Heart right ventricle (tissue), 16 donors: ENCODE measurements at regions not wholly inside any gene's neighbourhood (a gene's known extent, or its start where the extent isn't known, plus 50 kb on each side); places are given as distances from the start of the nearest gene placed in this dataset.

ENCODE experiments used
- ATAC-seq, 8 donors: fragments of 200-7000 bp; cut with Tn5 transposase; one replicate each; pipeline ENCODE4 v1.9.1; 2020; ENCODE audit warnings: mild to moderate bottlenecking in 8 of 8, moderate library complexity in 8 of 8, moderate number of reproducible peaks in 1 of 8
- DNase-seq, 2 donors: peaks; one replicate each; pipeline ENCODE4 v3.0.0-alpha.2; 2020
- H3K27ac ChIP-seq, 10 donors: fragments of 200-600 bp; sonication (generic) in 2 of 10; one replicate each; pipeline versions ENCODE4 v1.5.0 to v1.8.0; 2020 to 2022; ENCODE audit warnings: mild to moderate bottlenecking in 3 of 10
- H3K27me3 ChIP-seq, 7 donors: fragments of 200-600 bp; one replicate each; pipeline ENCODE4 v1.8.0; 2021 to 2022; ENCODE audit warnings: mild to moderate bottlenecking in 2 of 7
- H3K36me3 ChIP-seq, 9 donors: fragments of 200-600 bp; sonication (generic) in 1 of 9; one replicate each; pipeline versions ENCODE4 v1.5.0 to v1.8.0; 2020 to 2022; ENCODE audit warnings: mild to moderate bottlenecking in 2 of 9
- H3K4me1 ChIP-seq, 9 donors: fragments of 200-600 bp; sonication (generic) in 1 of 9; one replicate each; pipeline versions ENCODE4 v1.5.0 to v1.8.0; 2020 to 2022; ENCODE audit warnings: mild to moderate bottlenecking in 4 of 9
- H3K4me3 ChIP-seq, 10 donors: fragments of 200-600 bp; sonication (generic) in 2 of 10; one replicate each; pipeline versions ENCODE4 v1.5.0 to v1.8.0; 2020 to 2022; ENCODE audit warnings: mild to moderate bottlenecking in 7 of 10, moderate library complexity in 2 of 10
- H3K9me3 ChIP-seq, 11 donors: fragments of 200-600 bp in 10 of 11; sonication (generic) in 2 of 11; one replicate each; pipeline versions ENCODE4 v1.5.0 to v1.8.0; 2013 to 2022; ENCODE audit warnings: mild to moderate bottlenecking in 2 of 11, control low read depth in 1 of 11, moderate library complexity in 1 of 11
- CTCF ChIP-seq, 9 donors: fragments of 200-600 bp; sonication (generic) in 2 of 9; IDR thresholded peaks; one replicate each; pipeline versions ENCODE4 v1.5.0 to v1.8.0; 2021 to 2022; ENCODE audit warnings: antibody characterized with exemption in 9 of 9, mild to moderate bottlenecking in 5 of 9, moderate library complexity in 1 of 9
- WGBS, 2 donors: extraction: QIAGEN DNeasy Blood & Tissue Kit; methylation state at CpG; one replicate each; pipeline ENCODE4 v1.1.7; 2013; ENCODE audit warnings: inconsistent platforms in 1 of 2; 5-methylcytosine and 5-hydroxymethylcytosine counted together
- intact Hi-C, 10 donors: fragments of 100-400 bp; cut with DNase I; formaldehyde crosslinking; loops; one replicate each; pipeline versions ENCODE4 v1.11.1 to v1.14.2; 2022
- donor health status: Arrhythmogenic right ventricular cardiomyopathy.
- donor health status: ischemic (EF 13 %, LVEDD 7.1; RV severe dilation, severe dysfunction).
- donor health status: healthy with polysubstance abuse.
- donor health status: DM: no; HTN: yes; CAD: no.
- donor health status: DM: no; HTN: no; CAD: no.
- donor health status: ischemic (EF 25% LVEDD 6.9; RV normal size, moderate dysfunction).
- donor health status: ischemic (EF 25% LVEDD 5.7; RV mildly dilated, moderate dysfunction).
- donor health status: healthy.
- donor health status: DM: yes; HTN: yes; CAD: no.
- donor health status: Ischemic cardiomyopathy.
- donor health status: ischemic (EF 35%, LVEDD 5.7; RV mildly dilated, moderate dysfunction).
- donor health status: nonischemic (EF 11% LVEDD 7.7; RV severe dilation, severe dysfunction).
- donor health status: DM: yes; HTN: yes; CAD: no.
- donor health status: PGD.
- donor health status: ischemic (EF 29% LVEDD 5.4; RV normal size, mild dysfunction).
- donor health status: nonischemic (EF 23%, LVEDD 6.1; RV moderate dilation, normal function).

GRCh38 chr2:180709392-180710145, 270.8 kb upstream of the UBE2E3 start:
- Histone ChIP-seq H3K36me3 (no peaks in the 10 kb centered on the region), H3K4me3 (no peak overlapping the region), H3K4me1 (no peaks in the 10 kb centered on the region), H3K9me3 (peaks cover 0 to 16% (median 0%) of the 10 kb centered on the region in 11 donors), H3K27ac (no peak overlapping the region), H3K27me3 (no peaks in the 10 kb centered on the region)
- ATAC-seq (no peak), DNase-seq (no peak)
- 89% methylated on average over 5 of the region's 5 CpGs for WGBS, 2 donors
- TF ChIP-seq CTCF (IDR thresholded peaks at IDR 0.05) = no peak
- intact Hi-C loops = no loop called here

- no peaks in the 10 kb centered on the region for H3K4me1 ChIP-seq
- ATAC-seq (no peak), DNase-seq (no peak)
- H3K36me3 ChIP-seq = no peaks in the 10 kb centered on the region
- peaks cover 0 to 17% (median 0%) of the 10 kb centered on the region in 11 donors for H3K9me3 ChIP-seq
- no peak overlapping the region for H3K27ac ChIP-seq
- no peaks in the 10 kb centered on the region for H3K27me3 ChIP-seq
- intact Hi-C loops = no loop called here
- no peak overlapping the region for H3K4me3 ChIP-seq
- no peak for TF ChIP-seq CTCF (IDR thresholded peaks at IDR 0.05)
These were observed 272.6 kb upstream of the UBE2E3 start for GRCh38 chr2:180707884-180708205.

DNA sequence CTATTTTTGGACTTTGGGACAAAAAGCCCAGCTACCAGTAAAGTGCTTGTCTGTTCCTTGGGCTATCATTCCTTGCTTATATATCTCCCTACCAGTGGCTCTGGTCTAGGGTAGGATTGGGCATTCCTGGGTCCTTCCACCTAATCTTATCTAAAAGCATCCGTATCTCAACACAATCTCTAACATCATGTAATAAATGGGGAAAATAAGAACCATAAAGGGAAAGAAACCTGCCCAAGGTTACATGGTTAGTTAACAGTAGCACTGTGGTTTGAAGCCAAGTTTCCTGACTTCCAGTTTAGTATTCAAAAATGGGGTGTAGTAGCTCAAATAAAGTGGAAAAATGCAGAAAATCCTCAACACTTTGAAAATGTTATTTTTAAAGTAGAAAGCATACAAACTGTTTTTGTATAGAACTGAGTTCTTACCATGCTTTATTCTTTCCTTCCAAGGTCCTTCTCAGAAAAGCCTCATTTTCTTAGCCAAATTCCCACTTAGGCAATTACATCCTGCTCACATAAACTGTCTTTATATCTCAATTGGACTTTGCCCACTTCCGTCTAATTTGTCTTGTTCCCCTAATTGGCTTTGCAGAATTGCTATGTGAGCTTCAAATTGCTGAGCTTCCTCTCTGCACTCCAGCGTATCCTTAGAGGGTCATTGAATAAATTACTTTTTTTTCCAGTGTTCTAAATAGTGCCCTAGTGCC, 273.1 kb upstream of the UBE2E3 start:
- no peaks in the 10 kb centered on the region for H3K36me3 ChIP-seq
- intact Hi-C loops = no loop called here
- no peaks in the 10 kb centered on the region for H3K27me3 ChIP-seq
- H3K4me3 ChIP-seq = no peak overlapping the region
- DNase-seq (no peak), ATAC-seq (no peak)
- H3K27ac ChIP-seq = no peak overlapping the region
- peaks cover 0 to 18% (median 2%) of the 10 kb centered on the region in 11 donors for H3K9me3 ChIP-seq
- whole genome bisulfite sequencing, 2 donors = 55 to 59% methylated on average over 3 of the region's 3 CpGs
- TF ChIP-seq CTCF (IDR thresholded peaks at IDR 0.05) = no peak
- no peaks in the 10 kb centered on the region for H3K4me1 ChIP-seq

DNA sequence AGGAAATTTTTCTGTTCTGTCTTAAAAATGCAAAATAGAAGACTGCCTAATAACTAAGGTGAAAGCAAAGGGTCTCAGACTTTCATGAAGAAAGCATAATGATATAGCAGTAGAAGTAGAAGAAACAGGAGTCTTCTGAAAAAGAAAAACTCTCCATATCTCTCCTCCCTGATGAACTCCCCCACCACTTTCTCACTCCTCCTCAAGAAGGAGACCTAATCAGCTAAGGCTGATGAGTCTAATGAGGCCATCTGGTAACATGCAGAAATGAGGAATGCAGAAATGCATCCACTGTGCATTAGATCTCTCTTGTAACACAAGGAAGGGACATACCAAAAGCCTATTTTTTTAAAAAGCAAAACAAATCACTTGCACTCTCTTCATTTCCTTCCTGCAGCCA, 273.7 kb upstream of the UBE2E3 start:
- intact Hi-C loops = no loop called here
- Histone ChIP-seq H3K4me1 (no peaks in the 10 kb centered on the region), H3K4me3 (no peak overlapping the region), H3K27ac (no peak overlapping the region), H3K36me3 (no peaks in the 10 kb centered on the region), H3K9me3 (peaks cover 0 to 11% (median 0%) of the 10 kb centered on the region in 11 donors), H3K27me3 (no peaks in the 10 kb centered on the region)
- DNase-seq = no peak
- no peak for TF ChIP-seq CTCF (IDR thresholded peaks at IDR 0.05)
- ATAC-seq = no peak
